ENCODE measurements at regions not wholly inside any gene's neighbourhood (a gene's known extent, or its start where the extent isn't known, plus 50 kb on each side); places are given as distances from the start of the nearest gene placed in this dataset.

- TF ChIP-seq ZFP3 (tag by site-specific recombination; IDR thresholded peaks at IDR 0.05; ENCODE audit: low read depth): no peak
- no peak for TF ChIP-seq CTCF (tag by site-specific recombination; IDR thresholded peaks at IDR 0.05)
- no peak for TF ChIP-seq ZNF623 (tag by site-specific recombination; IDR thresholded peaks at IDR 0.05)
- no peak for TF ChIP-seq ZNF629 (tag by site-specific recombination; IDR thresholded peaks at IDR 0.05)
- TF ChIP-seq ZBTB11 (tag by site-specific recombination; conservative IDR thresholded peaks at IDR 0.05; ENCODE audit: low read depth): no peak
- TF ChIP-seq KLF1 (tag by site-specific recombination; IDR thresholded peaks at IDR 0.05): no peak
- TF ChIP-seq SP2 (tag by site-specific recombination; IDR thresholded peaks at IDR 0.05): no peak
- TF ChIP-seq GLIS2 (tag by site-specific recombination; IDR thresholded peaks at IDR 0.05): no peak
- TF ChIP-seq TSHZ1 (tag by site-specific recombination; IDR thresholded peaks at IDR 0.05; ENCODE audit: borderline replicate concordance): no peak
- TF ChIP-seq ZNF513 (tag by site-specific recombination; IDR thresholded peaks at IDR 0.05): no peak
- TF ChIP-seq, protein P1, sequence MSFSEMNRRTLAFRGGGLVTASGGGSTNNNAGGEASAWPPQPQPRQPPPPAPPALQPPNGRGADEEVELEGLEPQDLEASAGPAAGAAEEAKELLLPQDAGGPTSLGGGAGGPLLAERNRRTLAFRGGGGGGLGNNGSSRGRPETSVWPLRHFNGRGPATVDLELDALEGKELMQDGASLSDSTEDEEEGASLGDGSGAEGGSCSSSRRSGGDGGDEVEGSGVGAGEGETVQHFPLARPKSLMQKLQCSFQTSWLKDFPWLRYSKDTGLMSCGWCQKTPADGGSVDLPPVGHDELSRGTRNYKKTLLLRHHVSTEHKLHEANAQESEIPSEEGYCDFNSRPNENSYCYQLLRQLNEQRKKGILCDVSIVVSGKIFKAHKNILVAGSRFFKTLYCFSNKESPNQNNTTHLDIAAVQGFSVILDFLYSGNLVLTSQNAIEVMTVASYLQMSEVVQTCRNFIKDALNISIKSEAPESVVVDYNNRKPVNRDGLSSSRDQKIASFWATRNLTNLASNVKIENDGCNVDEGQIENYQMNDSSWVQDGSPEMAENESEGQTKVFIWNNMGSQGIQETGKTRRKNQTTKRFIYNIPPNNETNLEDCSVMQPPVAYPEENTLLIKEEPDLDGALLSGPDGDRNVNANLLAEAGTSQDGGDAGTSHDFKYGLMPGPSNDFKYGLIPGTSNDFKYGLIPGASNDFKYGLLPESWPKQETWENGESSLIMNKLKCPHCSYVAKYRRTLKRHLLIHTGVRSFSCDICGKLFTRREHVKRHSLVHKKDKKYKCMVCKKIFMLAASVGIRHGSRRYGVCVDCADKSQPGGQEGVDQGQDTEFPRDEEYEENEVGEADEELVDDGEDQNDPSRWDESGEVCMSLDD (tag by site-specific recombination; IDR thresholded peaks at IDR 0.05): no peak
- TF ChIP-seq ZNF324 (tag by site-specific recombination; IDR thresholded peaks at IDR 0.05): no peak
- TF ChIP-seq SP7 (tag by site-specific recombination; IDR thresholded peaks at IDR 0.05): no peak
- TF ChIP-seq ZBTB48 (tag by site-specific recombination; IDR thresholded peaks at IDR 0.05): no peak
Measured at GRCh38 chr4:81346719-81347118, 125.0 kb downstream of the RASGEF1B start.

Data from HEK293 (cell line).